Fibroblast of skin of right biceps (primary cell): ENCODE measurements at regions not wholly inside any gene's neighbourhood (a gene's known extent, or its start where the extent isn't known, plus 50 kb on each side); places are given as distances from the start of the nearest gene placed in this dataset.
A peak's percentile ranks its signal among the peaks of the same experiment; 100 is the strongest.
"Not testable (repeated sequence)": the region's sequence is repeated elsewhere in the genome, so short reads cannot be mapped to it uniquely, and the experiment has no call there.

Experiments
- DNase-seq: peaks from one replicate; pipeline ENCODE4 v3.0.0-alpha.2; 2013

DNA sequence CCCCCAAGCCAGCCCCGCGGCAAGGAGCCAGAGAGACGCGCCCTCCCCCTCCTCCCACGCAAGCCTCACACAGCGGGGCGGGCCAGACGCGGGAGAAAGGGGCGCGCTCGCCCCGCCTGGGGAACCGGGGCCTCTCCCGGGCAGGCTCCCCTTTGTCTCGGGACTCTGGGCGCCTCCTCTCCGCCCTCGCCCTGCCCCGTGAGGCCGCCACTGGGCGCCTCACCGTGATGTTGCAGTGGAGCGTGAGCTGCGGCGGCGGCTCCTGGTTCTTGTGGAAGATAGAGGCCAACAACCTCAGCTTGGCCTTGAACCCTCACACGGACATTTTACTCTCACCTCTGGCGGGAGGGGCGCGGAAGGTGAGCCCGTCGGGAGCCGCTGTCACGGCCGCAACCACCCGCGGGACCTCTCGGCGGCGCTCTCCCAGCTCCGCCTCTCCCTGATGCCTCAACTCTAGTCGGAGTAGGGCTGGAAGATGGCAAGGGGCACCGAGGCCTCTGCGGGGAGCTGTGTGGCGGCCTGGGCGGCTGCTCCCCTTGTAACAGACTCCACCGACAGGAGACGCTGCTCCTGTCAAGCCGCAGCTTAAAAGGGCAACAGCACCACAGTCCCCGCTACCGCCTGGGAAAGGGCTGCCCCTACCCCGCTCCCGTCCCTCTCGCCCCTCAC lies 179.2 kb upstream of the ZSCAN2 start:
- DNase-seq: not testable (repeated sequence)

DNA sequence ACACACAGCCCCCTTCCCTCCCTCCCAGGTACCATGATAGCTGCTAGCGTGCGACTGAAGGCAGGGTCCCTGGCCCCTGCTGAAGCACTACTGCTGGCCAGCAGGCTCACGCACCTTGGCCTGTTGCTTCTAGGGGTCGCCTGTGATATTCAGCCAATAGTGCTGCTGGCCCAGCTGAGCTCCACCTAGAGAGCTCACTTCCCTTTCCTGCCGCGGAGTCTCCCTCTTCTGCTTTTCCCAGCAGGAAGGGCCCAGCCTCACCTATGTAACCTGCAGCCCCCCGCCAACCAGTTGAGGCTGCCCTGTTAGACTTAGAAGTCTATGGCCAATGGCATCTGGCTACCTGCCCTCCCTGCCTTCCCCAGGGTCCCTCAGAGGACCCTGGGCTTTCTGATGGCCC lies 175.5 kb upstream of the ZSCAN2 start:
- not testable (repeated sequence) for DNase-seq

DNA sequence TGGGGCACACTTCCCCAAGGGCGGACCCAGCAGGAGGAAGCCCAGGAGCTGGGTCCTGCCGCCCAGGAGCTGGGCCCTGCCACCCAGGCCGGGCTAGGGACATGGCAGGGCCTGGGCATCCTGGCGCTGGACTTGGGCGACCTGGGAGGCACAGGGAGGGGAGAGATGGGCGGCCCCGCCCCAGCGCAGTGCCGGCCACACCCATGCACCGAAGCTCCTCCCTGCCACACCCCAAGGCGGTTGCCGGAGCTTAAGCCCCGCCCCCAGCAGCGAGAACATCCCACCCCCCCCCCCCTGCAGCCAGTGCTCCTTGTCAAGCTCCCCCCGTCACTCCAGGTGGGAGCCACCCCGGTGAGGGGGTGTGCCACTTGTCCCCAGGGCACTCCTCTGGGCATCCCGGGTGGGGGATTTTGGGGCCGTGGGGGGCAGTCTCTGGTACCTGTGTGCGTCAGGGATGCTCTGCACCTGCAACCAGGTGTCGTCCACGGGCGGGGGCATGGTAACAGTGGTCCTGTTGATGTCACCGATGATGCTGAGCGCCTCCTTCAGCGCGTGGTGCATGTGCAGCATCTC lies 127.4 kb upstream of the ZSCAN2 start:
- not testable (repeated sequence) for DNase-seq

DNA sequence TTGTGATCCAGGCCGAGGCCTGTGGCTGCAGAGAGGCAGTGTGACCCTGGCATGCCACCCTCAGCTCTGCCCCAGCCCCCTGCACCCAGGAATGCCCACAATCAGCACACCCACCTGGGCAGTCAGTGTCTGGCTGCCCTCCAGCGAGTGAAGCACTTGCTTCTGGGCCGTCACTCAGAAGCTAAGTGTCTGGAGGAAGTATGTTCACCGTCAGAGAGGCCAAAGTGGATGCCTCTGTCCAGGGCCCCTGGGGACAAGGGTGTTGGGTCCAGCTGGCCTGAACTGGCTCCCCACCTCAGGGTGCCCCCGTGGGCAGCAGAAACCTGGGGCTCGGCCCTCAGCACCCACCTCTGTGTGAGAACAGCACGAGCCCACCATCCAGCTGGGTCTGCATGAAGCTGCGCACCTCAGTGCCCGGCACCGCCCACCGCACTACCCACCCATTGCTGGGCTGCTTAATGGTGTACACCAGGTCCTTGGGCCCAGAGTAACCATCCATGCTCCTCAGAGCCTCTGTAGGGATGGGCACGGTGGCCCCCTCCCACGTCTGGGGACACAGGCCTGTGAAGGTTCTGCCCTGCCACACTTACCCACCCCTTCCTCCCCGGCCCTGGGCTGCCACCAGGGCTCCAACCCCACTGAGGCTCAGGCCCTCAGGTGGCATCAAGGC lies 124.3 kb upstream of the ZSCAN2 start:
- not testable (repeated sequence) for DNase-seq

DNA sequence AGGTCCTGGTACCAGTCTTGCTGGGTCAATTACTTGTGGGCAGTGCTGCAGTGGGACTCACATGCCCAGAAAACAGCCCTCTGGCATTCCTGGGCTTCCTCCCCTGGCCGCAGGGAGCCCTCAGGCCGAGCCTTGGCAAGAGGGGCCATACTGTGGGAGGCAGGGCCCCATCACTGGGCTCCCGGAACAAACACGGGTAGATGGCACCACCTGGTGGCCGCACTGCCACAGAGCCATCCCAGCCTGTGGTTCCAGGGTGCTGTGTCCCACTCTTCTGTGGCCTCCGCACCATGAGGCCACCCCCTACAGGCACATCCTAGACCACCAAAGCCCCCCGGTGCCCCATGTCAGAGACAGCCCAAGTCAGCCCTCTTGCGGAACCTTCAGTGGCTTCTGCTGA lies 123.3 kb upstream of the ZSCAN2 start:
- DNase-seq: not testable (repeated sequence)

DNA sequence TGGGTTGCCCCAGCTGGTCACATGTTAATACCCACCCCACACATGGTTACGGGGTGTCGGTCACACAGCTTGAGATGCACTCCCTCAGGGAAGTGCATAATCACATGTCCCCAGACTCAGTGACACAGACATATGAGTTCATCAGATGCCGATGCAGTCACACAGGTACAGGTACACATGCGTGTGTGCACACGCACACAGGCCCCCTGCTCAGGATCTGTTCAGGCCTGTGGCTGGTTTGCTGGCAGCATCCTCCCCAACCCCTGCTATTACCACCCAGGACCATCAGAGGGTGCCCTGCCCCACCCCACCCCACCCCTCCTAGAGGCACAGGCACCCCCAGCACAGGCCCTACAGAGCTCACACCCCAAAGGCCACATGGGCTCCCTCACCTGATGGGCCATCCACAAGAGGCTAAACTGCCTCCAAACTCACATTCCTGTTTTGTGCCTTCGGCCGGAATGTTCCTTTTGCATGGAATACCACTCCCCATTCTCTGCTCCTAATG lies 120.6 kb upstream of the ZSCAN2 start:
- DNase-seq: not testable (repeated sequence)

DNA sequence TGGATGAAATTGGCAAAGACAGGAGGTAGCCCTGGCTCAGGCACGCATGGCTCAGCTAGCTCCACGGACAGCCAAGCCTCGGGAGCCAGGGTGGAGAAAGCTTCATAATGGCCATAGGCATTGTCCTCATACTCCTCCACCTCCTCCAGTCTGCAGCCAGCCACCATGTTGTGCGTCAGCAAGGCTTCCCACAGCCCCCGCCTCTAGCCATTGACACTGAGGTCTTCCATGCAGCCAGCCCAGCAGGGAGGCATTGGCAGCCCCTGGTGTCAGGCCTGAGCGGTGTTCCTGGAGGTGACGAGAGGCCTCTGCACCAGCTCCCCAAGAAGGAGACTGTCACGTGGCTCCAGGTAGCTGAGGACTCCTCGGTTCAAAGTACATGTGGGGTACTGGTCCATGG lies 117.0 kb upstream of the ZSCAN2 start:
- not testable (repeated sequence) for DNase-seq

DNA sequence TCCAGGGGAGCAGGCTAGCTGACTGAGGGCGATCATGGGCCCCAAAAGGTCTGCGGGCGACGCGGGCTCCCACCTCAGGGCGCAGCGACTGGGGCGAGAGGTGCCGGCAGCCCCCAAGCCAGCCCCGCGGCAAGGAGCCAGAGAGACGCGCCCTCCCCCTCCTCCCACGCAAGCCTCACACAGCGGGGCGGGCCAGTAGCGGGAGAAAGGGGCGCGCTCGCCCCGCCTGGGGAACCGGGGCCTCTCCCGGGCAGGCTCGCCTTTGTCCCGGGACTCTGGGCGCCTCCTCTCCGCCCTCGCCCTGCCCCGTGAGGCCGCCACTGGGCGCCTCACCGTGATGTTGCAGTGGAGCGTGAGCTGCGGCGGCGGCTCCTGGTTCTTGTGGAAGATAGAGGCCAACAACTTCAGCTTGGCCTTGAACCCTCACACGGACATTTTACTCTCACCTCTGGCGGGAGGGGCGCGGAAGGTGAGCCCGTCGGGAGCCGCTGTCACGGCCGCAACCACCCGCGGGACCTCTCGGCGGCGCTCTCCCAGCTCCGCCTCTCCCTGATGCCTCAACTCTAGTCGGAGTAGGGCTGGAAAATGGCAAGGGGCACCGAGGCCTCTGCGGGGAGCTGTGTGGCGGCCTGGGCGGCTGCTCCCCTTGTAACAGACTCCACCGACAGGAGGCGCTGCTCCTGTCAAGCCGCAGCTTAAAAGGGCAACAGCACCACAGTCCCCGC lies 100.5 kb upstream of the ZSCAN2 start:
- not testable (repeated sequence) for DNase-seq

DNA sequence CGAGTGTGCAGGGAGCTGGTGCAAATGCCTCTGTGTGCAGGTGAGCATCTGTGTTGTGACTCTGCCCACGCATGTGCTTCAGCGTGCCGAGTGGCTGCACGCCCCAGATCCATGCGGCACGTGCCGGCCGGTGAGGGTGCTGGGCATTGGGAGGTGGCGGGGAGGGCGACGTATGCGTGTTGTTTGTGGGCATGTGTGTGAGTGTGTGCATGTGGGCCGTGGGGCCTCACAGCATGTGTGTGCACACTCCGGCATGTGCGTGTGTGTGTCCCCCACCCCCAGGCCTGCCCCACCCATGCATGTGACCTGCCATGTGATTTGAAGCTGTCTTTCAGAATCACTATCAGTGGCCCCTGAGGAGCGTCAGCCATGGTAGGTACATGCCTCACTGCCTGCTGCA lies 97.7 kb upstream of the ZSCAN2 start:
- DNase-seq: not testable (repeated sequence)

DNA sequence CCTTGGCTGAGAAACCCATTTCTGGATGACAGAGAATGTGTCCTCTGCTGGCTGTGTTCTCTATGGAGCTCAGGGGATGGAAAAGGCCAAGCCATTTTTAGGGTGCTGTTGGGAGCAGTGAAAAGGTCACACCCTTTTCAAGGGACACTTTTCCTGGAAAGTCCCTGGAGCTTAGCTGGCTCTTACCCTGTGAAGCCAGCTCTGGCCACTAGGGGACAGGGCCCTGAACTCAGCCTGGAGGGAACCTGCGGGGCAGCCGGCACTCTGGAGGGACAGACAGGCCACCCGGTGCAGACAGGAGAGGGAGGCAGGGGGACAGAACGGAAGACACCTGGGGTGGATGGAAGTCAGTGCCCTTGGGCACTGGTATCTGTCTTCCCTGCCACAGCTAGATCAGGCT lies 95.3 kb upstream of the ZSCAN2 start:
- DNase-seq: not testable (repeated sequence)

DNA sequence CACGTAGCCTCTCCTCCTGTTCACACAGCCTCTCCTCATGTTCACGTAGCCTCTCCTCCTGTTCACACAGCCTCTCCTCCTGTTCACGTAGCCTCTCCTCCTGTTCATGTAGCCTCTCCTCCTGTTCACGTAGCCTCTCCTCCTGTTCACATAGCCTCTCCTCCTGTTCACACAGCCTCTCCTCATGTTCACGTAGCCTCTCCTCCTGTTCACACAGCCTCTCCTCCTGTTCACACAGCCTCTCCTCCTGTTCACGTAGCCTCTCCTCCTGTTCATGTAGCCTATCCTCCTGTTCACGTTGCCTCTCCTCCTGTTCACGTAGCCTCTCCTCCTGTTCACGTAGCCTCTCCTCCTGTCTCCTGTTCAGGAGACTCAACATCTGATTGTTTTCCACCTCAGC lies 88.5 kb upstream of the ZSCAN2 start:
- DNase-seq: not testable (repeated sequence)

DNA sequence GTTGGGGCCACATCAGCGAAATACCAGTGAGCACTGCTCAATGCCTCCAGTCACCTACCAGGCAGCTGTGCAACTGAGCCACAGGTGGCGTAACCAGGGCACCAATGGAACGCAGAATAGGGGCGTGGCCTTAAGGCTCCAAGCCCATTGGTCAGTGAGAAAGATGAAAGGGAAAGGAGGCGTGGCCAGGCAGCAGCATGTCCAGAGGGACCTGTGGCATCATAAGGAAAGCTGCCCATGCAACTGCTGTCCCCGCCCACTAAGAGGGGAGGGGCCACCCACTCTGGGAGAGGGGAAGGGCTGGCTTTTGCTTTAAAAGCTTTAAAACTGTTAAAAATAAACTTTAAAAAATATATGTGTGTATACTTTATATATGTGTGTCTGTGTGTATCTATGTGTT lies 84.0 kb upstream of the ZSCAN2 start:
- DNase-seq: not testable (repeated sequence)

DNA sequence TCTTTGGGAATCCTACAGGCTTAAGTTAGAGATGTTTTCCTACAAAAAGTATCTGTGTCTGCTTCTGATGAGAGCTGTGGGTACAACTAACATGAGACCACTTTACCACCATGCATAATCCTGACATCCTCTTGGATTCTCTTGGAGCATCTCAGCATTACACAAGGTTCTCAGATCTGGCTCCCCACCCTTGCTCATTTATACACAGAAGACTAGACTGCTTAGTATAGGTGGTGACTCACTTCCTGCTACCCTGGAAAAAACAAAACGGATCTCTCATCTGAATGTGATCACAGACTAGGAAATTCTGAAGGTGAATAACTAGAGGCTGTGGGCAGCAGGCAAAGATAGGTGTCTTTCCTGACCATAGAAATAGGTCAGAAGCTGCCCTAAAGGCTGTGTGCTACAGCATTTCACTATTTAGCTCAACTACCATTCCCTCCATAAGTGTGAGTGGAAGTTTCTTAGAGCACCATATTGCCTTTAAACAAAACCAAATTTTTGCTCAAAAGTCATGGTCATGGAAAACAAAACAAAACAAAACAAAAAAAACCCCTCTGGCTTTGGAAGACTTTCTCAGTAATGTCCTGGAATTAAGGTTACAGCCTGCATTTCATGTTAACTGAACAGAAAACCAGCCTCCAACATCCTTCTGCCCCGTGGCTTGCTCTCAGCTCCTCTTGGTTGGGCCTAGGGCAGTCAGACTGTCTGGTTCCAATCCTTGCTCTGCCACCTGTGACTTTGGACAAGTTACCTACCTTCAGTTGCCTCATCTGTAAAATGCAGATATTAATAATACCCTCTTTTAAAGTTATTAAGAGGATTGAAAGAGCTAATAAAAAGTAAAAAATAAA lies 75.1 kb upstream of the ZSCAN2 start:
- not testable (repeated sequence) for DNase-seq

DNA sequence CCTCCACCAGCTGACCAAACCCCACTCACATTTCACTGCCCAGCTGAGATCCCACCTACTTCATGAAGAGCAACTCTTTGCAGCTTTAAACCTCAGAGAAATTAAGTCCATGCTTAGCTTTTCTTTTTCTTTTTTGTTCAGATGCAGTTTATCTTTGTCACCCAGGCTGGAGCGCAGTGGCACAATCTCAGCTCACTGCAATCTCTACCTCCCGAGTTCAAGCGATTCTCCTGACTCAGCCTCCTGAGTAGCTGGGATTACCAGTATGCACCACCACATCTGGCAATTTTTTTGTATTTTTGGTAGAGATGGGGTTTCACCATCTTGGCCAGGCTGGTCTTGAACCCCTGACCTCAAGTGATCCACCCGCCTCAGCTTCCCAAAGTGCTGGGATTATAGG lies 70.1 kb upstream of the ZSCAN2 start:
- DNase-seq: not testable (repeated sequence)

DNA sequence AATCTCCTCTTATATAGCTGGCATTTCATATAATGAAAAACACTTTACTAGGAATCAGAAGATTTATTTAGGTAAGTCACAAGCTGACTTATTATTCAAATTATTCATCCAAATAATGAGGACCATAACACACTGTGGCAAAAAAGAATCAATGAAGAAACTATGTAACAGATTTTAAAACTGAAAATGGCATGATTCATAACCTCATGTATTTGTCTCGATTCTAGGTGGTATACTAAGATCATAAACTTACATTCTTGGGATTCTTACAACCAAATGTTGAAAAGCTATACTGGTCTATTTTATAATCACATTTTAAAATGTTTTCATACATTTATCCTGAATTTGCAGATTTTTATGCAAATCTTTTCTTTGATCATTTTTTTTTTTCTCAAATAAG lies 69.6 kb upstream of the ZSCAN2 start:
- DNase-seq: not testable (repeated sequence)

DNA sequence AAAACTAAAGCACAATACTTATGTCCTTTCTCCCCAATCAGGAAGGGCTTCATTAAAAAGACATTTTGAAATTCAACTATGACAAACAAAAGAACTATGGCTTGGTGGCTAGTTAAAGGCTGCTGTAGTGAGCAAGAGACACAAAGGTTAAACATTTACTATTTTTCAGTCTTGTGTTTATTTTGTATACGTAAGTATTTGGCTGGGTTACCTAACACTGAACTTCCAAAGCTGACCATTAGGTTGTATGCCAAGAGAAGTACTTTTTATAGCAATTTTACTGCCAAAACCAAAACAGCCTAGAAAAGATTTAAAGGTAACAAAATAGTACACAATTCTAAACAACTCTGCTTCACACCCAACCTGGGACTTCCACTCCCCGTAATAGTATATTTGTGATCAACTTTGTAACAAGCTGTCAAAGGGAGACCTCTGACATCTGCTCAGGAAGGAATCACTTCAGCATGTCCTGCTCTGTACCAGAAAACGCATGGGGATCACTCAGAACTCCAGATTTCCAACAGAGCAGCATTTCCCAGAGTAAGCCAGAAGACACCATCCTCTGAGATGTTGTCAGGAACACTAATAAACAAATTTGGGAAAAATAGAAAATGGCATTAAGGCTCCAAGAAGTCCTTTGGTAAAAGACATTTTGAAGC lies 69.0 kb upstream of the ZSCAN2 start:
- peak; percentile 40 for DNase-seq

DNA sequence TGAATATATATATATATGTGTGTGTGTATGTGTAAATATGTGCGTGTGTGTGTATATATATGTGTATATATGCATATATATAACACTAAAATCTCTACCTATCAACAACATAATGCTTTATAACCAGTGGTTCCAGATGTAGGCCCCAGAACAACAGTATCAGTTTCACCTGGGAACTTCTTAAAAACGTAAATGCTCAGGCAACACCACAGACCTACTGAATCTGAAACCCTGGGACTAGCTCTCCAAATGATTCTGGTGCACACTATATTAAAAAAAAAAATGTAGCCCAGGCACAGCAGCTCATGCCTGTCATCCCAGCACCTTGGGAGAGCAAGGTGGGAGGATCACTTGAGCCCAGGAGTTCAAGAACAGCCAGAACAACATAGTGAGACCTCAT lies 67.1 kb upstream of the ZSCAN2 start:
- DNase-seq: not testable (repeated sequence)

DNA sequence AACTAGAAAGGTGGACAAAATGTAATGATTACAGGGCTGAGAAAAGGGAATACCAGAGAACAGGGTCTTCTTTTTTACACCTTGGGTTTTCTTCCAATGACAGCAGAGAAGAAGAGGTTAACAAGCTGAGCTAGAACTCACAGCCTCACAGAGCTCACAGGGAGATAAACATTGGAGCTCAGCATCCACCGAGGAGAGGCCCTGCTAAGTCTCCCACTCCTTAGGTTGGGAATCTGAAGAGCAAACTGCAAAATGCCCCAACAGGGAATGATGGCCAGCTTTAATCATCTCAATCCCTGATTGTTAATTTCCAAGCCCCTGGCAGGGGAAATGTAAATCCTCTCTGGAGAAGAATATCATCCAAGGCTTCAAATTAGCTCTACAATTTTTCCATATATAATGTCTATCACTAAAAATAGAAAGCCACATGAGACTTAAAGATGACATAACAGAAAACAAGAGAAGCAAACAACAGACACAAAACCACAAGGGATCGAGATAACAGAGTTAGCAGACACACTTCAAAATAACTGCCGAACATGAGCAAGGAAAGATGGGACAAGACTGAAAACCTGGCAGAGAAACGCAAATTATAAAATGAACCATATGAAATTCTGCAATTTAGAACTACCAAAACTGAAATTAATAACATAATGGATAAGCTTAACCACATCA lies 66.1 kb upstream of the ZSCAN2 start:
- not testable (repeated sequence) for DNase-seq

DNA sequence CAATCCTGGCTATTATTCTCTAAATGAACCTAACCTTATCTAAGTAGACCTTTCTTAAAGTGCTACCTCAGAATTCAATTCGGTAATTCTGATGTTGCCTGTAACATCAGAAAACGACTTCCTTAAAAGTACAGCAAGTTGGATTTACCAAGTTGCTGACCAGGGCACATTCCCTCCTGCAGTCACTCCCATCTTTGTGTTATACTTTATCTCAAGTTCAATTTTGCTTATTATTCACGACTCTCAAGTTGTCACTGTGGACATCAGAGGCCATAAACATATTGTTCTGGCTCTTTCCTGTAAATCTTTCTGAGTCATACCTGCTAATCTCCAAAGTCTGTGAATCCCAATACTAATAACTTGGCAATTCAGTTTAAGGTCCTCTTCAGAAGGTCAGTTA lies 64.6 kb upstream of the ZSCAN2 start:
- DNase-seq: not testable (repeated sequence)

DNA sequence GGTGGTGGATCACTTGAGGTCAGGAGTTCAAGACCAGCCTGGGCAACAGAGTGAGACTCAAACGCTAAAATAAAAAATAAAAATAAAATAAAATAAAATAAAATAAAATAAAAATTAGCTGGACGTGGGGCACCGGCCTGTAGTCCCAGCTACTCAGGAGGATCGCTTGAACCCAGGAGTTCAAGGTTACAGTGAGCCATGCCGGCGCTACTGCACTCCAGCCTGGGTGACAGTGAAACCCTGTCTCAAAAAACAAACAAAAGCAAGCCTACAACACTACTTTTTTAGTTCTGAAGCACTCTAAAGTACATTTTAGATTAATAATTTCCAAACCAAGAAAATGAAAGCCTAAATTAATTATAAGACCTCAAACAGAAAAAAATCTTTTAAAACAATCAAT lies 56.2 kb upstream of the ZSCAN2 start:
- not testable (repeated sequence) for DNase-seq

DNA sequence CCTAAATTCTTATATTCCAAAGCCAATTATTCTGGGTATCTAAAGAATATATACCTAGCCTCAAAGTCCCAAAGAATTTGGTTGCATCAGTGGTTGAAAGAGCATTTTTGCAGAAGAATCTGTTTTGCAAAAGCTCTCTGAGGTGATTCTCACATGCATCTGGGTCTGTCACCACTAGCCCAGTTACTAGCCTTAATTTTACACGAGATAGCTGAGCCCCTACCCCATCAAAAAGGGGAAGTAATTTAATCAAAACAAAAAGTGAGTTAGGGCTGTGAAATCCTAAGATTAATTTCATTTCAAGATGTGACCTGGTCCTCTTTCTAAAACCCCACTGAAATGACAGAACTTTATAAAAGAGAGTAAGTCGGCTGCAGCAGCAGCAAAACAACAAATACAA lies 53.7 kb upstream of the ZSCAN2 start:
- not testable (repeated sequence) for DNase-seq
